HCT116 (cell line): ENCODE measurements at regions not wholly inside any gene's neighbourhood (a gene's known extent, or its start where the extent isn't known, plus 50 kb on each side); places are given as distances from the start of the nearest gene placed in this dataset.

Source experiments
- ATAC-seq: fragments of 200-7000 bp; cut with Tn5 transposase; 2 replicates; pipeline ENCODE4 v1.9.1; 2020; ENCODE audit warnings: mild to moderate bottlenecking, moderate library complexity
- BruUV-seq: library from RNA; stranded (reverse); fragments of 400-500 nt; replicated peaks from 2 replicates; lab custom pipeline; 2021; lab: Mats Ljungman, UMichigan
- CTCF ChIA-PET: fragments of 300-600 bp; sonication (Branson Sonifier 250); formaldehyde crosslinking; loops from one replicate; lab custom pipeline; 2021; ENCODE audit warnings: antibody characterized with exemption; lab: Charles Lee
- POLR2A ChIA-PET: fragments of 300-600, 350-600 bp; sonication (Branson Sonifier 250); formaldehyde crosslinking; loops from one replicate; lab custom pipeline; 2021; ENCODE audit warnings: antibody characterized with exemption; lab: Charles Lee
- RAD21 ChIA-PET, 2 experiments: fragments of 300-600 bp; sonication (Branson Sonifier 250); formaldehyde crosslinking; loops; one replicate each; lab custom pipeline; 2023; ENCODE audit warnings: low total read pairs in 2 of 2; ENCODE audit not compliant: uncharacterized antibody in 2 of 2, unreplicated experiment in 2 of 2, low non-redundant PET in 1 of 2; lab: Charles Lee
- DNase-seq: peaks from one replicate; pipeline ENCODE4 v3.0.0-alpha.2; 2010; ENCODE audit warnings: low read depth, low spot score
- H2AFZ ChIP-seq: fragments of 200-600 bp; shearing (Covaris generic), sonication (generic); 2 replicates; pipeline ENCODE4 v1.6.1; 2017; ENCODE audit warnings: low read depth, mixed run types, mixed read lengths, antibody characterized with exemption, low read length; ENCODE audit not compliant: poor library complexity, severe bottlenecking
- H3K27ac ChIP-seq: 2 replicates; pipeline ENCODE4 v1.5.1; 2012; ENCODE audit warnings: low read depth, low read length
- H3K27me3 ChIP-seq: fragments of 200-600 bp; sonication (generic); 2 replicates; pipeline ENCODE4 v1.6.1; 2016; ENCODE audit warnings: mixed run types, low read length, mixed read lengths; ENCODE audit not compliant: insufficient read depth
- H3K36me3 ChIP-seq, 2 experiments: fragments of 200-500 bp in 1 of 2; fragments of 200-600 bp in 1 of 2; sonication (Bioruptor generic) in 1 of 2; sonication (generic) in 1 of 2; 2 replicates each; pipeline versions ENCODE4 v1.5.1 to v1.6.1; 2014 to 2016; ENCODE audit warnings: low read length in 2 of 2, inconsistent platforms in 1 of 2, mixed read lengths in 1 of 2, mixed run types in 1 of 2; ENCODE audit not compliant: insufficient read depth in 2 of 2, control insufficient read depth in 1 of 2
- H3K4me1 ChIP-seq, 2 experiments: fragments of 200-600 bp in 1 of 2; sonication (generic) in 1 of 2; 2 replicates each; pipeline versions ENCODE4 v1.5.1 to v1.6.1; 2012 to 2017; ENCODE audit warnings: low read length in 2 of 2, inconsistent platforms in 1 of 2, mild to moderate bottlenecking in 1 of 2, mixed read lengths in 1 of 2, mixed run types in 1 of 2, moderate library complexity in 1 of 2; ENCODE audit not compliant: insufficient read depth in 2 of 2, control insufficient read depth in 1 of 2
- H3K4me2 ChIP-seq: fragments of 200-600 bp; sonication (generic); 2 replicates; pipeline ENCODE4 v1.6.1; 2017; ENCODE audit warnings: mixed run types, low read length, mixed read lengths
- H3K4me3 ChIP-seq, 2 experiments: fragments of 200-600 bp in 1 of 2; sonication (generic) in 1 of 2; replicated peaks in 1 of 2; 2 replicates each; pipeline ENCODE4 v1.5.1; 2011 to 2016; ENCODE audit warnings: low read length in 2 of 2, control low read depth in 1 of 2, low read depth in 1 of 2, mild to moderate bottlenecking in 1 of 2, mixed read lengths in 1 of 2, mixed run types in 1 of 2
- H3K79me2 ChIP-seq: fragments of 200-600 bp; sonication (generic); 2 replicates; pipeline ENCODE4 v1.6.1; 2017; ENCODE audit warnings: mild to moderate bottlenecking, mixed run types, low read length, moderate library complexity, mixed read lengths; ENCODE audit not compliant: insufficient read depth
- H3K9ac ChIP-seq: fragments of 200-600 bp; sonication (generic); 2 replicates; pipeline ENCODE4 v1.6.1; 2016; ENCODE audit warnings: low read length, mixed read lengths
- H3K9me2 ChIP-seq: fragments of 200-600 bp; sonication (generic), shearing (Covaris generic); 2 replicates; pipeline ENCODE4 v1.6.1; 2017; ENCODE audit warnings: mixed run types, mild to moderate bottlenecking, moderate library complexity; ENCODE audit not compliant: insufficient read depth
- H3K9me3 ChIP-seq, 2 experiments: fragments of 200-500 bp in 1 of 2; fragments of 200-600 bp in 1 of 2; sonication (Bioruptor generic) in 1 of 2; sonication (generic) in 1 of 2; 2 replicates each; pipeline ENCODE4 v1.6.1; 2014 to 2017; ENCODE audit warnings: low read length in 2 of 2, mixed read lengths in 2 of 2, inconsistent platforms in 1 of 2, low read depth in 1 of 2, mild to moderate bottlenecking in 1 of 2, mixed run types in 1 of 2, moderate library complexity in 1 of 2; ENCODE audit not compliant: control insufficient read depth in 1 of 2, insufficient read depth in 1 of 2
- H4K20me1 ChIP-seq: fragments of 200-600 bp; sonication (generic), shearing (Covaris generic); 2 replicates; pipeline ENCODE4 v1.6.1; 2017; ENCODE audit warnings: mixed run types, mild to moderate bottlenecking, moderate library complexity; ENCODE audit not compliant: insufficient read depth
- ATF3 ChIP-seq: IDR thresholded peaks from 2 replicates; pipeline ENCODE4 v1.6.1; 2012
- CEBPB ChIP-seq: IDR thresholded peaks from 2 replicates; pipeline ENCODE4 v1.6.1; 2012; ENCODE audit warnings: low read depth
- ELF1 ChIP-seq: IDR thresholded peaks from 2 replicates; pipeline ENCODE4 v1.6.1; 2012; ENCODE audit warnings: low read depth, borderline replicate concordance
- EZH2 ChIP-seq: fragments of 200-600 bp; sonication (generic); IDR thresholded peaks from 2 replicates; pipeline ENCODE4 v1.6.1; 2017; ENCODE audit warnings: antibody characterized with exemption, mixed run types
- EZH2phosphoT487 ChIP-seq: fragments of 200-600 bp; IDR thresholded peaks from 2 replicates; pipeline ENCODE4 v1.6.1; 2018; ENCODE audit warnings: antibody characterized with exemption, borderline replicate concordance
- MAX ChIP-seq: IDR thresholded peaks from 2 replicates; pipeline ENCODE4 v1.6.1; 2012
- POLR2A ChIP-seq: IDR thresholded peaks from 2 replicates; pipeline ENCODE4 v1.7.0; 2011; ENCODE audit warnings: borderline replicate concordance; ENCODE audit not compliant: insufficient read depth, insufficient read length; ENCODE audit errors: extremely low read depth
- POLR2AphosphoS5 ChIP-seq: IDR thresholded peaks from 2 replicates; pipeline ENCODE4 v1.6.1; 2011; ENCODE audit warnings: mild to moderate bottlenecking, low read depth, low read length, moderate library complexity
- RAD21 ChIP-seq: IDR thresholded peaks from 2 replicates; pipeline ENCODE4 v1.6.1; 2012; ENCODE audit warnings: low read depth, mild to moderate bottlenecking
- REST ChIP-seq: IDR thresholded peaks from 2 replicates; pipeline ENCODE4 v1.6.1; 2012; ENCODE audit warnings: low read depth
- SRF ChIP-seq: IDR thresholded peaks from 2 replicates; pipeline ENCODE4 v1.6.1; 2012; ENCODE audit warnings: low read depth
- ZNF274 ChIP-seq: fragments of 200-500 bp; sonication (Bioruptor generic); IDR thresholded peaks from 2 replicates; pipeline ENCODE4 v1.6.1; 2014; ENCODE audit warnings: mild to moderate bottlenecking, low read depth, low read length, inconsistent platforms
- intact Hi-C: fragments of 100-400 bp; cut with micrococcal nuclease; formaldehyde crosslinking; loops from 2 replicates; pipeline ENCODE4 v1.10.0; 2022

- Histone ChIP-seq H3K9ac (no peak overlapping the region), H3K4me3 (no peak overlapping the region), H3K27me3 (no peaks in the 10 kb centered on the region), H3K9me2 (no peaks in the 10 kb centered on the region), H3K4me1 (no peaks in the 10 kb centered on the region), H3K36me3 (no peaks in the 10 kb centered on the region), H3K9me3 (no peaks in the 10 kb centered on the region), H3K27ac (no peak overlapping the region), H3K4me2 (no peak overlapping the region), H3K79me2 (no peaks in the 10 kb centered on the region), H4K20me1 (no peaks in the 10 kb centered on the region), H2AFZ (no peak overlapping the region)
- POLR2A ChIA-PET: no interaction called here
- CTCF ChIA-PET: no interaction called here
- intact Hi-C loops: no loop called here
- no TSS peak for BruUV-seq
- DNase-seq (no peak), ATAC-seq (no peak)
- RAD21 ChIA-PET: no interaction called here
- TF ChIP-seq ATF3 (no peak), POLR2AphosphoS5 (no peak), ZNF274 (no peak), EZH2 (no peak), SRF (no peak), REST (no peak)
Measured at GRCh38 chr6:50198245-50198644, 148.5 kb upstream of the DEFB112 start.

GRCh38 chr6:50202766-50203165, 153.0 kb upstream of the DEFB112 start:
- BruUV-seq: no TSS peak
- POLR2A ChIA-PET: no interaction called here
- intact Hi-C loops: no loop called here

More at GRCh38 chr6:50202766-50203165, 153.0 kb upstream of the DEFB112 start:
- RAD21 ChIA-PET: no interaction called here
- no peaks in the 10 kb centered on the region; the same call in 1 of the 2 replicates for H4K20me1 ChIP-seq
- TF ChIP-seq MAX (no peak), ZNF274 (no peak), CEBPB (no peak), POLR2AphosphoS5 (no peak), ELF1 (no peak), ATF3 (no peak), RAD21 (no peak), EZH2phosphoT487 (no peak), POLR2A (no peak)
- TF ChIP-seq, all 23 proteins: peak for 0
- H3K4me1 ChIP-seq: no peaks in the 10 kb centered on the region
- H3K9me2 ChIP-seq: no peaks in the 10 kb centered on the region
- H3K9me3 ChIP-seq: no peaks in the 10 kb centered on the region
- no peaks in the 10 kb centered on the region for H3K36me3 ChIP-seq
- CTCF ChIA-PET: no interaction called here
- H3K4me3 ChIP-seq: no peak overlapping the region
- no peaks in the 10 kb centered on the region for H3K27me3 ChIP-seq
- H3K4me2 ChIP-seq: no peak overlapping the region
- DNase-seq: no peak
- H2AFZ ChIP-seq: no peak overlapping the region
- H3K79me2 ChIP-seq: no peaks in the 10 kb centered on the region
- ATAC-seq: no peak
- H3K27ac ChIP-seq: no peak overlapping the region
- no peak overlapping the region for H3K9ac ChIP-seq
